RWPE2 (cell line): ENCODE measurements at regions not wholly inside any gene's neighbourhood (a gene's known extent, or its start where the extent isn't known, plus 50 kb on each side); places are given as distances from the start of the nearest gene placed in this dataset.
A peak's percentile ranks its signal among the peaks of the same experiment; 100 is the strongest.
"Not testable (repeated sequence)": the region's sequence is repeated elsewhere in the genome, so short reads cannot be mapped to it uniquely, and the experiment has no call there.

Source experiments
- ATAC-seq: fragments of 200-7000 bp; cut with Tn5 transposase; 3 replicates; pipeline ENCODE4 v1.9.1; 2021; ENCODE audit warnings: low read depth
- DNase-seq: peaks from one replicate; pipeline ENCODE4 v3.0.0-alpha.2; 2020; ENCODE audit warnings: low spot score
- H3K27ac ChIP-seq: fragments of 450-650 bp; 2 replicates; pipeline ENCODE4 v1.5.1; 2017; ENCODE audit warnings: mild to moderate bottlenecking; ENCODE audit not compliant: poor library complexity, severe bottlenecking
- H3K27me3 ChIP-seq: fragments of 250-450 bp; sonication (Bioruptor Pico); 2 replicates; pipeline ENCODE4 v1.5.1; 2021; ENCODE audit warnings: mild to moderate bottlenecking, moderate library complexity; ENCODE audit not compliant: insufficient read depth, poor library complexity, severe bottlenecking
- H3K36me3 ChIP-seq: fragments of 250-450 bp; sonication (Bioruptor Pico); 2 replicates; pipeline ENCODE4 v1.5.1; 2020; ENCODE audit warnings: low read depth, mild to moderate bottlenecking, moderate library complexity
- H3K4me1 ChIP-seq: fragments of 250-450 bp; sonication (Bioruptor Pico); 2 replicates; pipeline ENCODE4 v1.5.1; 2021; ENCODE audit warnings: mild to moderate bottlenecking, moderate library complexity; ENCODE audit not compliant: insufficient read depth, poor library complexity, severe bottlenecking
- H3K4me3 ChIP-seq: fragments of 250-450 bp; sonication (Bioruptor Pico); 2 replicates; pipeline ENCODE4 v1.5.1; 2021; ENCODE audit warnings: mild to moderate bottlenecking, moderate library complexity; ENCODE audit not compliant: severe bottlenecking
- H3K9me3 ChIP-seq: fragments of 250-450 bp; sonication (Bioruptor Pico); 2 replicates; pipeline ENCODE4 v1.5.1; 2021; ENCODE audit warnings: mild to moderate bottlenecking, moderate library complexity; ENCODE audit not compliant: severe bottlenecking
- TF ChIP-seq, protein P1 (sequence below): fragments of 450-650 bp; IDR thresholded peaks from one replicate; pipeline ENCODE4 v1.5.1; 2017; ENCODE audit warnings: mild to moderate bottlenecking, moderate library complexity; ENCODE audit not compliant: poor library complexity, severe bottlenecking

DNA sequence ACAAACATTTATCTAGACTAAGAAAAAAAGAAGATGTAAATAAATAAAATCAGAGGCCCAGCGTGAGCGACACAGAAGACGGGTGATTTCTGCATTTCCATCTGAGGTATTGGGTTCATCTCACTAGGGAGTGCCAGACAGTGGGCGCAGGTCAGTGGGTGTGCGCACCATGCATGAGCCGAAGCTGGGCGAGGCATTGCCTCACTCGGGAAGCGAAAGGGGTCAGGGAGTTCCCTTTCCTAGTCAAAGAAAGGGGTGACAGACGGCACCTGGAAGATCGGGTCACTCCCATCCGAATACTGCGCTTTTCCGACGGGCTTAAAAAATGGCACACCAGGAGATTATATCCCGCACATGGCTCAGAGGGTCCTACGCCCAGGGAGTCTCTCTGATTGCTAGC is 79.5 kb upstream of the ABCD2 start:
- H3K4me3 ChIP-seq, H3K27me3 ChIP-seq, H3K9me3 ChIP-seq, H3K4me1 ChIP-seq, ATAC-seq, H3K36me3 ChIP-seq, H3K27ac ChIP-seq, DNase-seq: not testable (repeated sequence)

DNA sequence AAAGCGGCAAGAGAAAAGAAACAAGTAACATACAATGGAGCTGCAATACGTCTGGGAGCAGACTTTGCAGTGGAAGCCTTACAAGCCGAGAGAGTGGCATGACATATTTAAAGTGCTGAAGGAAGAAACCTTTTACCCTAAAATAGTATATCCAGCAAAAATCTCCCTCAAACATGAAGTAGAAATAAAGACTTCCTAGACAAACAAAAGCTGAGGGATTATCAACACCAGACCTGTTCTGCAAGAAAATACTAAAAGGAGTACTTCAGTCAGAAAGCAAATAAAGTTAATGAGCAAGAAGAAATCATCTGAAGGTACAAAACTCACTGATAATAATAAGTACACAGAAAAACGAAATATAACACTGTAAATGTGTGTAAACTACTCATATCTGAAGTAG is 77.5 kb upstream of the ABCD2 start:
- ATAC-seq (no peak), DNase-seq (no peak)
- no peaks in the 10 kb centered on the region for H3K4me1 ChIP-seq
- H3K36me3 ChIP-seq: no peaks in the 10 kb centered on the region
- H3K27ac ChIP-seq: no peak overlapping the region
- no peaks in the 10 kb centered on the region for H3K9me3 ChIP-seq
- H3K4me3 ChIP-seq: no peak overlapping the region
- TF ChIP-seq, protein P1, sequence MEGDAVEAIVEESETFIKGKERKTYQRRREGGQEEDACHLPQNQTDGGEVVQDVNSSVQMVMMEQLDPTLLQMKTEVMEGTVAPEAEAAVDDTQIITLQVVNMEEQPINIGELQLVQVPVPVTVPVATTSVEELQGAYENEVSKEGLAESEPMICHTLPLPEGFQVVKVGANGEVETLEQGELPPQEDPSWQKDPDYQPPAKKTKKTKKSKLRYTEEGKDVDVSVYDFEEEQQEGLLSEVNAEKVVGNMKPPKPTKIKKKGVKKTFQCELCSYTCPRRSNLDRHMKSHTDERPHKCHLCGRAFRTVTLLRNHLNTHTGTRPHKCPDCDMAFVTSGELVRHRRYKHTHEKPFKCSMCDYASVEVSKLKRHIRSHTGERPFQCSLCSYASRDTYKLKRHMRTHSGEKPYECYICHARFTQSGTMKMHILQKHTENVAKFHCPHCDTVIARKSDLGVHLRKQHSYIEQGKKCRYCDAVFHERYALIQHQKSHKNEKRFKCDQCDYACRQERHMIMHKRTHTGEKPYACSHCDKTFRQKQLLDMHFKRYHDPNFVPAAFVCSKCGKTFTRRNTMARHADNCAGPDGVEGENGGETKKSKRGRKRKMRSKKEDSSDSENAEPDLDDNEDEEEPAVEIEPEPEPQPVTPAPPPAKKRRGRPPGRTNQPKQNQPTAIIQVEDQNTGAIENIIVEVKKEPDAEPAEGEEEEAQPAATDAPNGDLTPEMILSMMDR: no peak
- no peaks in the 10 kb centered on the region for H3K27me3 ChIP-seq

DNA sequence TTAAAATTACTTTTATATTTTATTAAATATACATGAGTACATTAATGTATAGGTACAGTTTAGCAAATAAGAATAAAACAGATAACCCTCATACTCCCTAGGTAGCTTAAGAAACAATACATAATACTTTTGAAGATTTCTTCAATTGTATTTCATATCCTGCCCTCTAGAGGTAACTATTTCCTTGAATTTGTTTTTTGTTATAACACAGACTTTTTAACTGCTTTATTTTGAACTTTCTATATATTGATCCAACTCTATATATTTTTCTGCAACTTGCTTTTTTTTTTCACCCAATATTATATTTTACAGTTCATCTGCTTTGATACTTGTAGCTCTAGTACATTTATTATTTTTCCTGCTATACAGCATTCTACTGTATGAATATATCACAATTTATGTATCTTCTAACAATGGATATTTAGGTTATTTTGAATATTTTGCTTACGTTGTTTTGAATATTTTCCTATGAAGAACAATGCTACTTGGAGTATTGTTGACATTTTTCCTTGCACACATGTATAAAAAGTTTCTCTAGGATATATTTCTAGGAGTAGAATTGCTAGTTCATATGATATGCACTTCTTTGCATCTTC is 72.8 kb upstream of the ABCD2 start:
- TF ChIP-seq, protein P1: peak; percentile 72
- DNase-seq (no peak), ATAC-seq (no peak)

DNA sequence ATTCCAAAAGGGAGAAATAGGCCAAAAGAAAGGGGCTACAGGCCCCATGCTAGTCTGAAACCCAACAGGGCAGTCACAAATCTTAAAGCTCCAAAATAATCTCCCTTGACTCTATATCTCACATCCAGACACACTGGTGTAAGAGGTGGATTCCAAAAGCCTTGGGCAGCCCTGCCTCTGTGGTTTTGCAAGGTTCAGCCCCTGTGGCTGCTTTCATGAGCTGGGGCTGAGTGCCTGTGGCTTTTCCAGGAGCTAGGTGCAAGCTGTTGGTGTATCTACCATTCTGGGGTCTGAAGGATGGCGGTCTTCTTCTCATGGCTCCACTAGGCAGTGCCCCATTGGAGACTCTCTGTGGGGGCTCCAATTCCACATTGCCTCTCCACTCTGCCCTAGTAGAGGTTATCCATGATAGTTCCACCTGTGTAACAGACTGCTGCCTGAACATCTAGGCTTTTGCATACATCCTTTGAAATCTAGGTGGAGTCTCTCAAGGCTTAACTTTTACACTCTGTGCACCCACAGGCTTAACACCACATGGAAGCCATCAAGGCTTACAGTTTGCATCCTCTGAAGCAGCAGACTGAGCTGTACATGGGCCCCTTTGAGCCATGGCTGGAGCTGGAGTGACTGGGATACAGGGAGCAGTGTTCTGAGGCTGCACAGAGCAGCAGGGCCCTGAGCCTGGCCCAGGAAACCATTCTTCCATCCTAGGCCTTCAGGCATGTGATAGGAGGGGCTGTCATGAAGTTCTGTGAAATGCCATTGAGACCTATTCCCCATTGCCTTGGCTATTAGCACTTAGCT is 66.5 kb upstream of the ABCD2 start:
- ATAC-seq: no peak
- DNase-seq: no peak

More for the DNA sequence above, 72.8 kb upstream of the ABCD2 start:
- Histone ChIP-seq H3K36me3 (no peaks in the 10 kb centered on the region), H3K27me3 (no peaks in the 10 kb centered on the region), H3K4me1 (no peaks in the 10 kb centered on the region), H3K27ac (no peak overlapping the region), H3K4me3 (no peak overlapping the region), H3K9me3 (no peaks in the 10 kb centered on the region)

DNA sequence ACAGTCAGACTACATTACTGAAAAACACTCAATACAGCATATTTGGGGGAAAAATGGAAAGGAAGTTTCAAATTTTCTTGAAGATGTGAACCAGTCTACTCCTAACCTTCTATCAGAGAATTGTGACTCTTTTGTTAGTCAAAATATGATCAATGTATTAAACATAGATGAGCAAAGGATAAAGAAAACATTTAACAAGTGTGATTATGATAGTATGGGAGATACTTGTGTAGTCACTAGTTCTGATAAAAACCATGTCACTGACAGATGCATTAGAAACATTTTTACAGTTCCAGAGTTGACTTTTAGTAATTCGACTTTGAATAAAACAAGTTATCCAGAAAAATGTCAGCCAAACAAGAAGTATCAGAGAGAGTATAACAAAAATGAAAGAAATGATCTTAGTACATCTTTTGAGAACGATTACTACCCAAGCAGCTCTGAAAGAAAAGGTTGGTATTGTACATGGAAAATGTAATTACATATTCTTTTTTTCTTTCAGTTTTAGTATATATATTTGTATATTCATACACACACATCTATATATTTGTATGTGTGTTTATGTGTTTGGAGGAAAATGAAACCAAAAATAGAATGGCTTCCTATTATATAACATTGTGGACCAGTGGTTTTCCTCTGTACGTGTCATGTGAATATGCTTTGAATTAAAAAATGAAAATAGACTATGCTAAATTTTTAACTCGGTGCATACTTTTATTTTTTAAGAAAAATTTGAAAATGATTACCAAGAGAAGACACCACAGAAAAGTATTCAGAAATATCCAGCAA is 63.3 kb upstream of the ABCD2 start:
- no peak overlapping the region for H3K4me3 ChIP-seq
- TF ChIP-seq, protein P1: no peak
- no peak for DNase-seq
- no peak overlapping the region for H3K27ac ChIP-seq
- H3K4me1 ChIP-seq: no peaks in the 10 kb centered on the region
- ATAC-seq: no peak
- H3K36me3 ChIP-seq: no peaks in the 10 kb centered on the region
- H3K9me3 ChIP-seq: no peaks in the 10 kb centered on the region
- no peaks in the 10 kb centered on the region for H3K27me3 ChIP-seq

More for the DNA sequence above, 66.5 kb upstream of the ABCD2 start:
- Histone ChIP-seq H3K36me3 (no peaks in the 10 kb centered on the region), H3K4me3 (no peak overlapping the region), H3K27me3 (no peaks in the 10 kb centered on the region), H3K9me3 (no peaks in the 10 kb centered on the region), H3K4me1 (no peaks in the 10 kb centered on the region), H3K27ac (no peak overlapping the region)
- TF ChIP-seq, protein P1: no peak
